Activated CD4-positive, alpha-beta T cell treated with anti-CD3 and anti-CD28 coated beads, Interleukin-2, amount 50 U/mL, for 24 hours (primary cell): ENCODE measurements at regions not wholly inside any gene's neighbourhood (a gene's known extent, or its start where the extent isn't known, plus 50 kb on each side); places are given as distances from the start of the nearest gene placed in this dataset.
"Not testable (repeated sequence)": the region's sequence is repeated elsewhere in the genome, so short reads cannot be mapped to it uniquely, and the experiment has no call there.

Source experiments
- DNase-seq, 2 donors: peaks; one replicate each; pipeline ENCODE4 v3.0.0-alpha.2; 2020; ENCODE audit warnings: low read depth in 1 of 2, low spot score in 1 of 2

DNA sequence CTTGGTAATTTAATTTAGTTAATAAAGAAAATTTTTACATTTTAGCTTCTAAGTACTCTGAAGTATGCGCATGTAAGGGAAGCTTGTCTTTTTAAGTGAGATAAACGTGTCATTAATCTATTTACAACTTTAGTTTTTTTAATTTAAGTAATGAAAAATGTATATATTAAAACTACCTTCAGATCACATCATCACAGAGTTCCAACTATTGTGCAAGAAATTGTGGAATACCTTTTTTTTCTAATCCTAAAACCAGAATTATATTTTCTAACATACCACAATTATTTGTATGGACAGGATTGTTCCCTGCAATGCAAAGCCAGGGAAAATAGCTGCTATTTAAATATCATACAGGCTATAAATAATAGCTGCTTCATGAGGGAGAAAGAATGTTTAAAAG, 303.2 kb upstream of the KCND2 start:
- DNase-seq = no peak

DNA sequence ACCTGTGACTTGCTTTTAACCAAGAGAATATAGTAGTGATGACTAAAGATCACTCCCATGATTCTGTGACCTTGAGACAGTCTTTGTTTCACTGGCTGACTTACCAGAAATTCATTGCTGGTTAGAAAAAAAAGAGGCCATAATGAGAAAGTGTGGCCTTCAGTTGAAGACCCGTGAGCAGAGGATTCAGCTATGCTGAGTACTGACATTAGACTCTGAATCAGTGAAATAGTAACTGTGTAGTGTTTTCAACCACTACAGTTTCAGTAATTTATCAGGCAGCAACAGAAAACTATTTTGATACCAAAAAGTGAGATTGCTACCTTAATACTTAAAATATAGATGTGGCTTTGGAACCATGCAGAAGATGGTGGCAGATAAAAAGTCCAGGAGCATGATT, 298.0 kb upstream of the KCND2 start:
- no peak for DNase-seq

- DNase-seq = no peak
Measured at GRCh38 chr7:119982884-119983283, 290.1 kb upstream of the KCND2 start.

- no peak for DNase-seq
Measured at GRCh38 chr7:119983468-119983867, 289.5 kb upstream of the KCND2 start.

DNA sequence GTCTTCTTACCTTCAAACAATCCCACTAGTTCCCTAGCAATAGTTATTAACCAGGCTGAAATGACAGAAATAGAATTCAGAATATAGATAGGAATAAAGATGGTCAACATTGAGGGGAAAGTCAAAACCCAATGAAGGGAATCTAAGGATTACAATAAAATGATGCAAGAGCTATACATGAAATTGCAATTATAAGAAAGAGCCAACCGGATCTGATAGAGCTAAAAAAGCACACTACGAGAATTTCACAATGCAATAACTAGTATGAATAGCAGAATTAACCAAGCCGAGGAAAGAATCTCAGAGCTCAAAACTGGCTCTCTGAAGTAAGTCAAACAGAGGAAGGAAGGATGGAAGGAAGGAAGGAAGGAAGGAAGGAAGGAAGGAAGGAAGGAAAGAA, 288.7 kb upstream of the KCND2 start:
- DNase-seq = no peak

DNA sequence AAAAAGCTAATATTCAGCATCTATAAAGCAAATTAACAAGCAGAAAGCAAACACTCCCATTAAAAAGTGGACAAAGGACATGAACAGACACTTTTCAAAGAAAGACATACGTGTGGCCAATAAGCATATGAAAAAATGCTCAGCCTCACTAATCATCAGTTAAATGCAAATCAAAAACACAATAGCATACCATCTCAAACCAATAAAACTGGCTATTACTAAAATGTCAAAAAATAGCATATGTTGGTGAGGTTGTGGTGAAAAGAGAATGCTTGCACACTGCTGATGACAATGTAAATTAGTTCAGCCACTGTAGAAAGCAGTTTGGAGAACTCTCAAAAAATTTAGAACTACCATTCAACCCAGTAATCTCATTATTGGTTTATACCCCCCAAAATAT, 284.6 kb upstream of the KCND2 start:
- DNase-seq = no peak

DNA sequence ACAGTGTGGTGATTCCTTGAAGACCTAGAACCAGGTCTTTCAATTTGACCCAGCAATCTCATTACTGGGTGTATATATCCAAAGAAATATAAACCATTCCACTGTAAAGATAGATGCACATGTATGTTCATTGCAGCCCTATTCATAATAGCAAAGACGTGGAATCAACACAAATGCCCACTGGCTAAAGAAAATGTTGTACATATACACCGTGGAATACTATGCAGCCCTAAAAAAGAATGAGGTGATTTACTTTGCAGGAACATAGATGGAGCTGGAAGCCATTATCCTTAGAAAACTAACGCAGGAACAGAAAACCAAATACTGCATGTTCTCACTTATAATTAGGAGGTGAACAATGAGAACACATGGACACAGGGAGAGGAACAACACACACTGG, 278.0 kb upstream of the KCND2 start:
- no peak for DNase-seq

- DNase-seq = no peak
Measured at GRCh38 chr7:119996634-119997033, 276.3 kb upstream of the KCND2 start.

GRCh38 chr7:119999738-120000475, 273.1 kb upstream of the KCND2 start:
- no peak for DNase-seq

GRCh38 chr7:120005720-120006119, 267.3 kb upstream of the KCND2 start:
- no peak for DNase-seq

DNA sequence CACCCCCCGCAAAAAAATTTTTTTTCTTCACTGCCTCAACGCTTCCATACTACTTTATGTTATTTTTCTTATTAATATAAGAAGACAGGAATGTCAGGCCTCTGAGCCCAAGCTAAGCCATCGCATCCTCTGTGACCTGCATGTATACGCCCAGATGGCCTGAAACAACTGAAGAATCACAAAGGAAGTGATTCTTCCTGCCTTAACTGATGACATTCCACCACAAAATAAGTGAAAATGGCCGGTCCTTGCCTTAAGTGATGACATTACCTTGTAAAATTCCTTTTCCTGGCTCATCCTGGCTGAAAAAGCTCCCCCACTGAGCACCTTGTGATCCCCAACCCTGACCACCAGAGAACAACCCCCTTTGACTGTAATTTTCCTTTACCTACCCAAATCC, 258.7 kb upstream of the KCND2 start:
- not testable (repeated sequence) for DNase-seq

DNA sequence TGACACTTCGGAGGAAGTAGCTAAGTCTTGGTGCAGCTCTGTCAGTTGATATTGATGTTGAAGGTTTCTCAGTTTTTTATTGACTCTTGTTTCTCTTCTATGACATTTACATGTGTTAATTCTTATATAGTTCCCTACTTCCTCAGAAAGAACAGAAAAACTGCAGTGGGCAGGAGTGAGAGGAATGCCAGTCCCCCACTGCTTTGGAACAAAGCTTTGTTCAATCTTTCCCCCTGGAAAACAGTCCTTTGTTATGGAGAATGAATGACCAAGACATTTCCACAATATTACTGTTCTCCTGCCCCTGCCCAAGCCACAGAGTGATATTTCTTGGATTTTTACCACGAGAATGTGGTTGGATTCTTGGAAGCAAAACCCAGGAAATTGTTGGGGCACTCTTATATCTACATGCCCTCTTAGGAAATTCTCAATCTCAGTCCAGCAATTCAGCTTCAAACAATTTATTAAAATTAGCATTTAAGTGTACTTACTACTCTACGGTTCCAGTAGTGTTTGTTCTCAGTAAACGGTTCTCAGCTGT, 258.0 kb upstream of the KCND2 start:
- no peak for DNase-seq

DNA sequence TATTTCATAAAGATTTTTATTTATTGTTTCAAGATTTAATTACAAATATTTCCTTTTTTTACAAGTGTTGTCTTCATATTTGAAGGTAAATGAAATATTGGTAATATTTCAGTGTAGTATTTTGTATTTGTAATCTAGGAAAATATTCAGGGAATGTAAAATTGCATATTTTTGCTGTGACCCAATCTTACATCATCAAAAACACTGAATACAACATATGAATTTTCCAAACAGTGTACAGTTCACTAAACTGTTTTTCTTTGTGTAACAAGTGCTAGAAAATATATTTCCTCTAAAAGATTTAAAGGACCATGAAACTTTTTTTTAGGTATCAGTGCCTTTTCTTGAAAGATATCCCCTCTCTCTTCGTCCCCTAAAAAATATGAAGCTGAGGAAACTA, 251.9 kb upstream of the KCND2 start:
- no peak for DNase-seq

DNA sequence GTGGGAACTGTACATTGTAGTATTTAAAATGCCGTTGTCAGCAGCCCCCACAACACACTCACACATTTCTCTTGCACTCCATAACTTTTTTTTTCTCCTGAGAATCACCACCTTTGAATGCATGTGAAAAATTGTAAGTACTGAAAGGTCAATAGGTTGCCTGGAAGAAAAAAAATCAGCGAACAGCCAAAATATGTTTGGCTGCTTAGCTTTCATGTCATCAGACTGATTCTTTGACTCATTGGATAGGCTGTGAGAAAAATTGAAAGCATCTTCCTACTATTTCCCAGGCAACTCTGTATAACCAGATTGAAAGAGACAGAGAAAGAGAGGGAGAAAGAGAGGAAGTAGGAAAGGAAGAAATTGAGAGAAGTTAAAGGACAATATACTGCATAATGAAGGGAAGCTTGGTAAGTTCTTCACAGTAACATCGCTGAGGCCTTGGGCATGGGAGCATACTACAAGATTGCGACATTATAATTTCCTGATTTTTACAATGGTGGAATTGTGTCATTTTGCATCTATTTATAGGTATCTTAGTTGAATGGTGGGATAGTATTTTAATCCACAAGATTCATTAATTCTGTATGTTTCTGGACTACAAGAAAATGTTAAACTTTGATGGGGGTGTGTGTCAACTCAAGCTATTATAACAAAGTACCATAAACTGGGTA, 249.3 kb upstream of the KCND2 start:
- no peak for DNase-seq

DNA sequence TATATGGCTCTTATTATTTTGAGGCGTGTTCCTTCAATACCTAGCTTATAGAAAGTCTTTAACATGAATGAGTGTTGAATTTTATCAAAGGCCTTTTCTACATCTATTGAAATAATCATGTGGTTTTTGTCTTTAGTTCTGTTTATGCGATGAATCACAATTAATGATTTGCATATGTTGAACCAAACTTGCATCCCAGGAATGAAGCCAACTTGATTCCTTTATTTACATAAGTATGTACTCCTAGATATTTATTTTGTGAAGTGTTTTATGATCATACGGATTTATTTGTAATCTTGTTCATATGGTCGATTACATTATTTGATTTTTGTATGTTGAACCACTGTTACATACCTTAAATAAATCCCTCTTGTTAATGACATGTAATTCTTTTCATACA, 244.3 kb upstream of the KCND2 start:
- no peak for DNase-seq

DNA sequence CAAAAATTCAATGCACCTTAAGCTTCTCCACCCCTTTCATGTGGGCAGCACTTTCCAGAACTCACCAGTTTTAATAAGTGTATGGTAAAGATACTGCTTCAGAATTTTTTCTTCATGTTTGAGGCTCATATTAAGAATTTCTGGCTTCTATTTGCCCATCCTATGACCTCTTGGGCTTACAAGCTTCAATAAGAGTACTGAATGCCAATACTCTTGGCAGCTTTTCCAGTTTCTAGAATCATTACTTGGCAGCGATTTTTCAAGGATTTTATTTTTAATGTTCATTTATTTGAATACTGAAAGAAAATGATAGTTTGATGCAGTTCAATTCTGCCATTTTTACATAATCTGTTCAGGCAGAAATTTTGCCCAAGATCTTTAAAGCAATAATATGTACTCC, 242.1 kb upstream of the KCND2 start:
- DNase-seq = no peak

GRCh38 chr7:120033114-120033513, 239.9 kb upstream of the KCND2 start:
- no peak for DNase-seq

- no peak for DNase-seq
Measured at GRCh38 chr7:120039138-120039537, 233.8 kb upstream of the KCND2 start.

DNA sequence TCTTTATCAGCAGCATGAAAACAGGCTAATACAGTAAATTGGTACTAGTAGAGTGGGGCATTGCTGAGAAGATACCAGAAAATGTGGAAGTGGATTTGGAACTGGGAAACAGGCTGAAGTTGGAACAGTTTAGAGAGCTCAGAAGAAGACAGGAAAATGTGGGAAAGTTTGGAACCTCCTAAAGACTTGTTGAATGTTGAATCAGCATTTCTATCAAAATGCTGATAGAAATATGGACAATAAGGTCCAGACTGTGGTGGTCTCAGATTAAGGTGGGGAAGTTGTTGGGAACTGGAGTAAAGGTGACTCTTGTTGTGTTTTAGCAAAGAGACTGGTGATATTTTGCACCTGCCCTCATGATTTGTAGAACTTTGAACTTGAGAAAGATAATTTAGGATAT, 231.2 kb upstream of the KCND2 start:
- DNase-seq = no peak

DNA sequence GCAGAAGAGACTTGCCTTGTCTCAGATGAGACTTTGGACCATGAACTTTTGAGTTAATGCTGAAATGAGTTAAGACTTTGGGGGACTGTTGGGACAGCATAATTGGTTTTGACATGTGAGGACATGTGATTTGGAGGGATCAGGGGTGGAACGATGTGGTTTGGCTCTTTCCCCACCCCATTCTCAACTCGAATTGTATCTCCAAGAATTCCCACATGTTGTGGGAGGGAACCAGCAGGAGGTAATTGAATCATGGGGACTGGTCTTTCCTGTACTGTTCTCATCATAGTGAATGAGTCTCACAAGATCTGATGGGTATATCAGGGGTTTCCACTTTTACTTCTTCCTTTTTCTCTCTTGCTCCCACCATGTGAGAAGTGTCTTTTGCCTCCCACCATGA, 229.7 kb upstream of the KCND2 start:
- DNase-seq = no peak

- no peak for DNase-seq
Measured at GRCh38 chr7:120052884-120053382, 220.0 kb upstream of the KCND2 start.

GRCh38 chr7:120053390-120053961, 219.5 kb upstream of the KCND2 start:
- no peak for DNase-seq
